ENCODE measurements at regions not wholly inside any gene's neighbourhood (a gene's known extent, or its start where the extent isn't known, plus 50 kb on each side); places are given as distances from the start of the nearest gene placed in this dataset.
"Not testable (repeated sequence)": the region's sequence is repeated elsewhere in the genome, so short reads cannot be mapped to it uniquely, and the experiment has no call there.

- not testable (repeated sequence) for TF ChIP-seq CTCF (IDR thresholded peaks at IDR 0.05); EZH2 (IDR thresholded peaks at IDR 0.05; ENCODE audit: borderline replicate concordance, insufficient read depth, low read depth, low read length, poor library complexity, severe bottlenecking)
Measured at GRCh38 chr2:87677421-87677923, 70.4 kb upstream of the PLGLB2 start.
